PC-3 (cell line): ENCODE measurements at regions not wholly inside any gene's neighbourhood (a gene's known extent, or its start where the extent isn't known, plus 50 kb on each side); places are given as distances from the start of the nearest gene placed in this dataset.

Source experiments
- ATAC-seq: fragments of 200-7000 bp; cut with Tn5 transposase; 2 replicates; pipeline ENCODE4 v1.9.1; 2020; ENCODE audit warnings: mild to moderate bottlenecking, moderate library complexity
- BruUV-seq: library from RNA; stranded (reverse); fragments of 400-500 nt; replicated peaks from 2 replicates; lab custom pipeline; 2021; lab: Mats Ljungman, UMichigan
- CTCF ChIA-PET: fragments of 300-600 bp; sonication (Branson Sonifier 250); formaldehyde crosslinking; loops from one replicate; lab custom pipeline; 2022; ENCODE audit warnings: antibody characterized with exemption; lab: Charles Lee
- POLR2A ChIA-PET: fragments of 300-600 bp; sonication (Branson Sonifier 250); formaldehyde crosslinking; loops from one replicate; lab custom pipeline; 2022; ENCODE audit warnings: antibody characterized with exemption; ENCODE audit not compliant: unreplicated experiment; lab: Charles Lee
- DNase-seq: peaks from one replicate; pipeline ENCODE4 v3.0.0-alpha.2; 2015
- H2AFZ ChIP-seq: fragments of 300-600 bp; sonication (generic); 2 replicates; pipeline ENCODE4 v1.6.0; 2016; ENCODE audit warnings: antibody characterized with exemption, low read length
- H3F3A ChIP-seq: fragments of 300-600 bp; sonication (generic); one replicate; pipeline ENCODE4 v1.6.0; 2017; ENCODE audit warnings: antibody characterized with exemption, low read length, control low read depth, mild to moderate bottlenecking; ENCODE audit not compliant: unreplicated experiment
- H3K27ac ChIP-seq: fragments of 300-600 bp; sonication (generic); 2 replicates; pipeline ENCODE4 v1.5.1; 2016; ENCODE audit warnings: mild to moderate bottlenecking, low read length
- H3K27me3 ChIP-seq: fragments of 300-600 bp; sonication (generic); 2 replicates; pipeline ENCODE4 v1.6.1; 2016; ENCODE audit warnings: low read length, mixed read lengths
- H3K36me3 ChIP-seq: fragments of 300-600 bp; sonication (generic); 2 replicates; pipeline ENCODE4 v1.6.1; 2016; ENCODE audit warnings: low read depth, mixed run types, low read length, mixed read lengths
- H3K4me1 ChIP-seq: fragments of 300-600 bp; sonication (generic); 2 replicates; pipeline ENCODE4 v1.5.1; 2016; ENCODE audit warnings: low read length; ENCODE audit not compliant: insufficient read depth
- H3K4me2 ChIP-seq: fragments of 300-600 bp; sonication (generic); 2 replicates; pipeline ENCODE4 v1.6.0; 2016; ENCODE audit warnings: low read length
- H3K4me3 ChIP-seq: fragments of 300-600 bp; sonication (generic); 2 replicates; pipeline ENCODE4 v1.5.1; 2016; ENCODE audit warnings: mild to moderate bottlenecking, low read length, mixed read lengths
- H3K79me2 ChIP-seq: fragments of 300-600 bp; sonication (generic); 2 replicates; pipeline ENCODE4 v1.6.1; 2017; ENCODE audit warnings: low read length, mixed read lengths
- H3K9ac ChIP-seq: fragments of 300-600 bp; sonication (generic); 2 replicates; pipeline ENCODE4 v1.6.0; 2016; ENCODE audit warnings: mild to moderate bottlenecking, low read length
- H3K9me2 ChIP-seq: fragments of 300-600 bp; sonication (generic); replicated peaks from 2 replicates; pipeline ENCODE4 v1.6.1; 2016; ENCODE audit warnings: mixed run types, low read length, mixed read lengths
- H3K9me3 ChIP-seq: fragments of 300-600 bp; sonication (generic); 2 replicates; pipeline ENCODE4 v1.6.1; 2016; ENCODE audit warnings: low read length, mixed read lengths
- H4K20me1 ChIP-seq: fragments of 300-600 bp; sonication (generic); 2 replicates; pipeline ENCODE4 v1.6.1; 2016; ENCODE audit warnings: low read length, mixed read lengths
- CTCF ChIP-seq: fragments of 300-600 bp; sonication (generic); conservative IDR thresholded peaks from 2 replicates; pipeline ENCODE4 v1.5.1; 2017; ENCODE audit warnings: antibody characterized with exemption, low read depth, mild to moderate bottlenecking, low read length
- EZH2 ChIP-seq: fragments of 300-600 bp; sonication (generic); IDR thresholded peaks from one replicate; pipeline ENCODE4 v1.6.1; 2017; ENCODE audit warnings: antibody characterized with exemption, mild to moderate bottlenecking, low read length; ENCODE audit not compliant: unreplicated experiment
- EZH2phosphoT487 ChIP-seq: fragments of 300-600 bp; sonication (generic); IDR thresholded peaks from 2 replicates; pipeline ENCODE4 v1.6.1; 2018; ENCODE audit warnings: mild to moderate bottlenecking, antibody characterized with exemption, low read length, borderline replicate concordance
- intact Hi-C: fragments of 100-400 bp; cut with micrococcal nuclease; formaldehyde crosslinking; loops from 2 replicates; pipeline ENCODE4 v1.9.0; 2023

- ChIA-PET POLR2A (no interaction called here), CTCF (no interaction called here)
- no peaks in the 10 kb centered on the region for H3F3A ChIP-seq
- intact Hi-C loops, result no loop called here
- no peak overlapping the region for H2AFZ ChIP-seq
- DNase-seq, result no peak
- TF ChIP-seq EZH2, result no peak
- no peak for TF ChIP-seq CTCF
- TF ChIP-seq EZH2phosphoT487, result no peak
- no peak for ATAC-seq
- no peaks in the 10 kb centered on the region for H3K36me3 ChIP-seq
- no peak overlapping the region for H3K9ac ChIP-seq
- H3K27me3 ChIP-seq, result peaks cover 54% of the 10 kb centered on the region
- no peaks in the 10 kb centered on the region for H3K9me3 ChIP-seq
- H3K4me2 ChIP-seq, result no peak overlapping the region
- H3K79me2 ChIP-seq, result no peaks in the 10 kb centered on the region
- no peaks in the 10 kb centered on the region for H3K9me2 ChIP-seq
- no TSS peak for BruUV-seq
- H3K27ac ChIP-seq, result no peak overlapping the region
- no peak overlapping the region for H3K4me3 ChIP-seq
- no peaks in the 10 kb centered on the region for H4K20me1 ChIP-seq
- H3K4me1 ChIP-seq, result no peaks in the 10 kb centered on the region
Observed at GRCh38 chr4:18081708-18082107, 60.2 kb upstream of the LCORL start.

- POLR2A ChIA-PET, result no interaction called here
- DNase-seq, result no peak
- no peak overlapping the region for H3K4me2 ChIP-seq
Observed at GRCh38 chr4:18077808-18078207, 56.3 kb upstream of the LCORL start.

More at GRCh38 chr4:18077808-18078207, 56.3 kb upstream of the LCORL start:
- Histone ChIP-seq H3F3A (no peaks in the 10 kb centered on the region), H3K36me3 (no peaks in the 10 kb centered on the region), H3K4me3 (no peak overlapping the region), H3K4me1 (no peaks in the 10 kb centered on the region), H3K9me2 (no peaks in the 10 kb centered on the region), H4K20me1 (no peaks in the 10 kb centered on the region), H3K27ac (no peak overlapping the region), H3K9ac (no peak overlapping the region), H3K9me3 (no peaks in the 10 kb centered on the region), H3K79me2 (no peaks in the 10 kb centered on the region), H2AFZ (no peak overlapping the region), H3K27me3 (peaks cover 38% of the 10 kb centered on the region)
- TF ChIP-seq EZH2 (no peak), EZH2phosphoT487 (no peak), CTCF (no peak)
- no peak for ATAC-seq
- no TSS peak for BruUV-seq
- intact Hi-C loops, result no loop called here
- CTCF ChIA-PET, result no interaction called here
